B cell (primary cell): ENCODE measurements at regions not wholly inside any gene's neighbourhood (a gene's known extent, or its start where the extent isn't known, plus 50 kb on each side); places are given as distances from the start of the nearest gene placed in this dataset.

Experiments used
- ATAC-seq: fragments of 200-7000 bp; cut with Tn5 transposase; one replicate; pipeline ENCODE4 v1.10.0; 2021; ENCODE audit warnings: low read depth, mild to moderate bottlenecking, moderate number of reproducible peaks, moderate library complexity
- CTCF ChIA-PET: fragments of 350-600 bp; sonication (Branson Sonifier 250); formaldehyde crosslinking; loops from one replicate; lab custom pipeline; 2021; ENCODE audit warnings: antibody characterized with exemption, inconsistent platforms; lab: Charles Lee
- POLR2A ChIA-PET: fragments of 350-600 bp; sonication (Branson Sonifier 250); formaldehyde crosslinking; loops from one replicate; lab custom pipeline; 2021; ENCODE audit warnings: antibody characterized with exemption; lab: Charles Lee
- DNase-seq: peaks from one replicate; pipeline ENCODE4 v3.0.0; 2013
- H2AFZ ChIP-seq: 2 replicates; pipeline ENCODE4 v1.6.1; 2012; ENCODE audit warnings: mild to moderate bottlenecking, low read depth, low read length; ENCODE audit not compliant: insufficient read depth, poor library complexity, severe bottlenecking
- H3K27ac ChIP-seq, 2 donors: 1 replicate in 1 of 2; 2 replicates in 1 of 2; pipeline ENCODE4 v1.5.1; 2012 to 2013; ENCODE audit warnings: low read length in 2 of 2, mild to moderate bottlenecking in 2 of 2, moderate library complexity in 1 of 2
- H3K27me3 ChIP-seq, 4 experiments: fragments of 200-600 bp in 1 of 4; sonication (generic) in 1 of 4; replicated peaks in 1 of 4; 1 replicate in 2 of 4; 2 replicates in 2 of 4; pipeline versions ENCODE4 v1.6.1 to v1.7.0; 2013 to 2016; ENCODE audit warnings: low read length in 3 of 4, mild to moderate bottlenecking in 2 of 4, mixed read lengths in 1 of 4, moderate library complexity in 1 of 4; ENCODE audit not compliant: insufficient read depth in 4 of 4, control insufficient read depth in 3 of 4; ENCODE audit errors: control extremely low read depth in 1 of 4
- H3K36me3 ChIP-seq, 2 experiments: replicated peaks in 1 of 2; 1 replicate in 1 of 2; 2 replicates in 1 of 2; pipeline versions ENCODE4 v1.6.1 to v1.7.1; 2013; ENCODE audit warnings: low read length in 1 of 2; ENCODE audit not compliant: insufficient read depth in 2 of 2, control insufficient read depth in 1 of 2; ENCODE audit errors: control extremely low read depth in 1 of 2, extremely low read depth in 1 of 2
- H3K4me1 ChIP-seq, 2 donors: fragments of 200-600 bp in 1 of 2; sonication (generic) in 1 of 2; 1 replicate in 1 of 2; 2 replicates in 1 of 2; pipeline versions ENCODE4 v1.5.1 to v1.6.1; 2013 to 2017; ENCODE audit warnings: low read length in 2 of 2; ENCODE audit not compliant: control insufficient read depth in 2 of 2, insufficient read depth in 2 of 2
- H3K4me2 ChIP-seq: replicated peaks from 2 replicates; pipeline ENCODE3; 2012; ENCODE audit warnings: mild to moderate bottlenecking, low read depth, low read length; ENCODE audit not compliant: poor library complexity, severe bottlenecking
- H3K4me3 ChIP-seq, 5 experiments: fragments of 200-600 bp in 1 of 5; sonication (generic) in 1 of 5; 1 replicate in 3 of 5; 2 replicates in 2 of 5; pipeline versions ENCODE4 v1.5.1 to v1.7.0; 2011 to 2016; ENCODE audit warnings: low read length in 4 of 5, mild to moderate bottlenecking in 4 of 5, low read depth in 2 of 5, control low read depth in 1 of 5, moderate library complexity in 1 of 5; ENCODE audit not compliant: insufficient read depth in 1 of 5; ENCODE audit errors: control extremely low read depth in 1 of 5, extremely low read depth in 1 of 5
- H3K79me2 ChIP-seq: fragments of 200-600 bp; sonication (generic); one replicate; pipeline ENCODE4 v1.6.0; 2016; ENCODE audit warnings: low read length; ENCODE audit not compliant: control insufficient read depth, insufficient read depth
- H3K9ac ChIP-seq: fragments of 200-600 bp; sonication (generic); 2 replicates; pipeline ENCODE4 v1.6.1; 2017; ENCODE audit warnings: mild to moderate bottlenecking, low read length, moderate library complexity
- H3K9me3 ChIP-seq, 3 donors: one replicate each; pipeline versions ENCODE4 v1.6.1 to v1.7.1; 2013; ENCODE audit warnings: low read length in 2 of 3; ENCODE audit not compliant: control insufficient read depth in 2 of 3, insufficient read depth in 1 of 3; ENCODE audit errors: control extremely low read depth in 1 of 3
- H4K20me1 ChIP-seq: 2 replicates; pipeline ENCODE4 v1.6.0; 2012; ENCODE audit warnings: mild to moderate bottlenecking, low read length; ENCODE audit not compliant: insufficient read depth, control insufficient read depth, poor library complexity, severe bottlenecking
- H3K27ac Mint-ChIP-seq: one replicate; pipeline ENCODE4 v1.8.0; 2021; ENCODE audit warnings: mixed read lengths
- H3K27me3 Mint-ChIP-seq: one replicate; pipeline ENCODE4 v1.8.0; 2021; ENCODE audit warnings: mixed read lengths
- H3K4me1 Mint-ChIP-seq: one replicate; pipeline ENCODE4 v1.8.0; 2021; ENCODE audit warnings: mixed read lengths
- H3K4me3 Mint-ChIP-seq: one replicate; pipeline ENCODE4 v1.8.0; 2021; ENCODE audit warnings: mixed read lengths
- H3K9me3 Mint-ChIP-seq: one replicate; pipeline ENCODE4 v1.8.0; 2022; ENCODE audit warnings: mixed read lengths; ENCODE audit not compliant: insufficient read depth
- EZH2 ChIP-seq: IDR thresholded peaks from 2 replicates; pipeline ENCODE4 v1.6.1; 2012; ENCODE audit warnings: borderline replicate concordance, low read depth, mild to moderate bottlenecking, moderate library complexity, low read length; ENCODE audit not compliant: insufficient read depth, poor library complexity, severe bottlenecking
- WGBS: methylation state at CpG from one replicate; pipeline ENCODE4 v1.1.5; 2013; ENCODE audit warnings: missing lambda C conversion rate; ENCODE audit not compliant: insufficient coverage; 5-methylcytosine and 5-hydroxymethylcytosine counted together
- intact Hi-C: fragments of 100-400 bp; cut with micrococcal nuclease; formaldehyde crosslinking; loops from one replicate; pipeline ENCODE4 v1.10.0; 2022
- TF ChIP-seq, protein P1 (sequence below): fragments of 200-600 bp; IDR thresholded peaks from one replicate; pipeline ENCODE4 v1.8.0; 2022; ENCODE audit warnings: antibody characterized with exemption, mild to moderate bottlenecking

DNA sequence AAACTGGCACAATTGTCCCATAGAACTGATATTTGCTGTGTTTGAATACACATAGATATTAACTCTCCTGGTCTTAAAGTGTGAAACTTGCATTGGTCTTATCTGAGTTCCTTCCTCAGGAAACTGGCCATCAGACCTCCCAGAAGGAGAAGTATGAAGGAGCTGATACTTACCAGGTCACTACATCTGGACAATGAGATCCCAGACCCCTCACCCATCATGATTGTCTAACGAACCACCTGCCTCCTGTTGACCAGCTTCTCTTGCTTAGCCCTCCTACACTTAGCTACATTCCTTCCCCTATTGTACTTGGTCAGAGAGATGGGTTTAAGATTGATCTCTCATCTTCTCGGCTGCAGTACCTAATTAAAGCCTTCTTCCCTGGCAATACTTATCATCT is 413.3 kb downstream of the KCTD12 start:
- no peak overlapping the region for H3K4me3 Mint-ChIP-seq

DNA sequence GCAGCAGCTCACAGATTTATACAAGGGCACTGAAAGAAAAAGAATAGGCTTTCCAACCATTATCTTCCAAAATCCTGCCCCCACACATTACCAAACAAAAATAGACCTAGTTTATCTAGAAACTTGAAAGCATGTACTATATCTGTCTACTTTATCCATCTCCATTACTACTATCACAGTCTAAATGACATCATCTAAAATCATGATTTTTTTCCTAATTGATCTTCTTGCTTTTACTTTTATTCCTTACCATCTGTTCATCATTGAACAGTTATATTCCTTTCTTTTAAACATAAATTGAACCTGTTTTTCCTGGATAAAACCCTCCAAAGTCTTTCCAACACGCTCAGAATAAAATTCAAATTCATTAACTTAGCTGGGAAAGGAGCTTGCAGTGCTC is 414.7 kb downstream of the KCTD12 start:
- Histone ChIP-seq H2AFZ (no peak overlapping the region), H3K4me1 (no peaks in the 10 kb centered on the region), H3K9me3 (no peaks in the 10 kb centered on the region), H3K36me3 (no peaks in the 10 kb centered on the region), H3K27ac (no peak overlapping the region), H3K79me2 (no peaks in the 10 kb centered on the region), H4K20me1 (no peaks in the 10 kb centered on the region), H3K4me3 (no peak overlapping the region), H3K9ac (no peak overlapping the region), H3K4me2 (no peak overlapping the region), H3K27me3 (no peaks in the 10 kb centered on the region)
- no peaks in the 10 kb centered on the region for H3K4me1 Mint-ChIP-seq
- ATAC-seq (no peak), DNase-seq (no peak)
- H3K9me3 Mint-ChIP-seq, result no peaks in the 10 kb centered on the region
- H3K27ac Mint-ChIP-seq, result no peak overlapping the region
- WGBS, result no CpG with 5 or more reads among the region's 1 CpG
- intact Hi-C loops, result no loop called here
- H3K4me3 Mint-ChIP-seq, result no peak overlapping the region
- POLR2A ChIA-PET, result no interaction called here
- CTCF ChIA-PET, result interaction anchor here (1.3 to 3.7 kb wide), 3 partner anchors 9 to 776 kb away, joined by 3 to 17 read pairs (median 4); no protein-coding TSS in a partner anchor
- TF ChIP-seq, protein P1, sequence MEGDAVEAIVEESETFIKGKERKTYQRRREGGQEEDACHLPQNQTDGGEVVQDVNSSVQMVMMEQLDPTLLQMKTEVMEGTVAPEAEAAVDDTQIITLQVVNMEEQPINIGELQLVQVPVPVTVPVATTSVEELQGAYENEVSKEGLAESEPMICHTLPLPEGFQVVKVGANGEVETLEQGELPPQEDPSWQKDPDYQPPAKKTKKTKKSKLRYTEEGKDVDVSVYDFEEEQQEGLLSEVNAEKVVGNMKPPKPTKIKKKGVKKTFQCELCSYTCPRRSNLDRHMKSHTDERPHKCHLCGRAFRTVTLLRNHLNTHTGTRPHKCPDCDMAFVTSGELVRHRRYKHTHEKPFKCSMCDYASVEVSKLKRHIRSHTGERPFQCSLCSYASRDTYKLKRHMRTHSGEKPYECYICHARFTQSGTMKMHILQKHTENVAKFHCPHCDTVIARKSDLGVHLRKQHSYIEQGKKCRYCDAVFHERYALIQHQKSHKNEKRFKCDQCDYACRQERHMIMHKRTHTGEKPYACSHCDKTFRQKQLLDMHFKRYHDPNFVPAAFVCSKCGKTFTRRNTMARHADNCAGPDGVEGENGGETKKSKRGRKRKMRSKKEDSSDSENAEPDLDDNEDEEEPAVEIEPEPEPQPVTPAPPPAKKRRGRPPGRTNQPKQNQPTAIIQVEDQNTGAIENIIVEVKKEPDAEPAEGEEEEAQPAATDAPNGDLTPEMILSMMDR, result no peak
- no peak for TF ChIP-seq EZH2
- H3K27me3 Mint-ChIP-seq, result peaks cover 6% of the 10 kb centered on the region

More for the DNA sequence above, 413.3 kb downstream of the KCTD12 start:
- ATAC-seq (no peak), DNase-seq (no peak)
- H3K4me1 Mint-ChIP-seq, result no peaks in the 10 kb centered on the region
- H3K9me3 ChIP-seq, result no peaks in the 10 kb centered on the region
- H3K27ac ChIP-seq, result no peak overlapping the region
- no peaks in the 10 kb centered on the region for H3K36me3 ChIP-seq
- CTCF ChIA-PET, result interaction anchor here (0.7 to 3.7 kb wide), 6 partner anchors 12 to 777 kb away, joined by 3 to 17 read pairs (median 4); no protein-coding TSS in a partner anchor
- peaks cover 6% of the 10 kb centered on the region for H3K27me3 Mint-ChIP-seq
- TF ChIP-seq EZH2, result no peak
- TF ChIP-seq, protein P1, result no peak
- no peaks in the 10 kb centered on the region for H3K27me3 ChIP-seq
- no peak overlapping the region for H3K4me2 ChIP-seq
- intact Hi-C loops, result no loop called here
- no peaks in the 10 kb centered on the region for H4K20me1 ChIP-seq
- no peak overlapping the region for H3K27ac Mint-ChIP-seq
- no peak overlapping the region for H3K4me3 ChIP-seq
- no peak overlapping the region for H3K9ac ChIP-seq
- no peaks in the 10 kb centered on the region for H3K4me1 ChIP-seq
- POLR2A ChIA-PET, result no interaction called here
- no peaks in the 10 kb centered on the region for H3K79me2 ChIP-seq
- no peaks in the 10 kb centered on the region for H3K9me3 Mint-ChIP-seq
- H2AFZ ChIP-seq, result no peak overlapping the region
- whole genome bisulfite sequencing, result no CpG with 5 or more reads among the region's 2 CpGs
